HepG2 (cell line): ENCODE measurements at regions not wholly inside any gene's neighbourhood (a gene's known extent, or its start where the extent isn't known, plus 50 kb on each side); places are given as distances from the start of the nearest gene placed in this dataset.

Experiments
- HNRNPL ChIP-seq: fragments of 200-400 bp; formaldehyde crosslinking; IDR thresholded peaks from 2 replicates; pipeline ENCODE4 v1.6.1; 2017; ENCODE audit warnings: mild to moderate bottlenecking, low read depth, low read length
- HOXA5 ChIP-seq: sonication (generic); formaldehyde crosslinking; IDR thresholded peaks from 2 replicates; pipeline ENCODE4 v1.4.0; 2020; ENCODE audit warnings: missing genetic modification reagents
- KDM5A ChIP-seq: fragments of 200-600 bp; sonication (generic); IDR thresholded peaks from 2 replicates; pipeline ENCODE4 v1.7.0; 2018; ENCODE audit warnings: antibody characterized with exemption, mild to moderate bottlenecking, low read length, borderline replicate concordance
- KDM5B ChIP-seq: sonication (generic); formaldehyde crosslinking; IDR thresholded peaks from 2 replicates; pipeline ENCODE4 v1.4.0; 2020; ENCODE audit warnings: missing genetic modification reagents, mild to moderate bottlenecking, borderline replicate concordance
- NAIF1 ChIP-seq: sonication (generic); formaldehyde crosslinking; IDR thresholded peaks from 2 replicates; pipeline ENCODE4 v1.5.0; 2020; ENCODE audit warnings: mild to moderate bottlenecking, missing genetic modification reagents, borderline replicate concordance
- PITX1 ChIP-seq: sonication (generic); formaldehyde crosslinking; IDR thresholded peaks from 2 replicates; pipeline ENCODE4 v1.5.1; 2020; ENCODE audit warnings: mild to moderate bottlenecking, missing genetic modification reagents
- POLR2AphosphoS2 ChIP-seq: IDR thresholded peaks from 2 replicates; pipeline ENCODE4 v1.6.1; 2011; ENCODE audit warnings: low read depth, low read length, improper control_type of control experiment
- SMYD3 ChIP-seq: sonication (generic); formaldehyde crosslinking; IDR thresholded peaks from 2 replicates; pipeline ENCODE4 v1.8.1; 2023; ENCODE audit warnings: mild to moderate bottlenecking, missing genetic modification reagents
- SP2 ChIP-seq: sonication (generic); formaldehyde crosslinking; IDR thresholded peaks from 2 replicates; pipeline ENCODE4 v1.5.1; 2020; ENCODE audit warnings: mild to moderate bottlenecking, missing genetic modification reagents
- ZNF441 ChIP-seq: sonication (generic); formaldehyde crosslinking; IDR thresholded peaks from 2 replicates; pipeline ENCODE4 v1.7.0; 2021; ENCODE audit warnings: missing genetic modification reagents, borderline replicate concordance
- TF ChIP-seq, protein P1 (sequence below): sonication (generic); formaldehyde crosslinking; conservative IDR thresholded peaks from 2 replicates; pipeline ENCODE4 v1.4.0; 2020; ENCODE audit warnings: mild to moderate bottlenecking, missing genetic modification reagents, moderate library complexity
- TF ChIP-seq, protein P2 (sequence below): sonication (generic); formaldehyde crosslinking; IDR thresholded peaks from one replicate; pipeline ENCODE4 v1.5.1; 2020; ENCODE audit warnings: mild to moderate bottlenecking, missing genetic modification reagents; ENCODE audit errors: not compliant biosample characterization
- TF ChIP-seq, protein P3 (sequence below): sonication (generic); formaldehyde crosslinking; IDR thresholded peaks from 2 replicates; pipeline ENCODE4 v1.4.0; 2020; ENCODE audit warnings: missing genetic modification reagents, borderline replicate concordance

DNA sequence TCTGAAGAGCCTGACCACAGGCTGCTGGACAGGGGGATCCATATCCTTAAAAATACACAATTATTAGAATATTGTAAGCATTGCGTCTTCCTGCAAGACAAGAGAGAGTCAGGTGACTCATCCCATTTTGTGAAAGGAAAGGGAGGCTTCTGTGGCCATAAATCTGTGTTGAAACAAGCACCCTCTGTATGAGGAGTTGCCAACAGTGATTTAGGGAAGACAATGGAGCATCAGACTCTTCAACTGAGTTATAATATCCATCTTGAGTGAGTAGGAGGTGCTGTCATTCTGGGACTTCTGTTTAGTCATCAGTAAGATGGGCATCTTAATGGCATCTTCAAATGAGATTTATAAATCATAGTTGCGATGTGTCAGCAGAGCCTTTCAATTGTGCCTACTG, 554.5 kb downstream of the AACS start (continued):
- TF ChIP-seq, protein P1, sequence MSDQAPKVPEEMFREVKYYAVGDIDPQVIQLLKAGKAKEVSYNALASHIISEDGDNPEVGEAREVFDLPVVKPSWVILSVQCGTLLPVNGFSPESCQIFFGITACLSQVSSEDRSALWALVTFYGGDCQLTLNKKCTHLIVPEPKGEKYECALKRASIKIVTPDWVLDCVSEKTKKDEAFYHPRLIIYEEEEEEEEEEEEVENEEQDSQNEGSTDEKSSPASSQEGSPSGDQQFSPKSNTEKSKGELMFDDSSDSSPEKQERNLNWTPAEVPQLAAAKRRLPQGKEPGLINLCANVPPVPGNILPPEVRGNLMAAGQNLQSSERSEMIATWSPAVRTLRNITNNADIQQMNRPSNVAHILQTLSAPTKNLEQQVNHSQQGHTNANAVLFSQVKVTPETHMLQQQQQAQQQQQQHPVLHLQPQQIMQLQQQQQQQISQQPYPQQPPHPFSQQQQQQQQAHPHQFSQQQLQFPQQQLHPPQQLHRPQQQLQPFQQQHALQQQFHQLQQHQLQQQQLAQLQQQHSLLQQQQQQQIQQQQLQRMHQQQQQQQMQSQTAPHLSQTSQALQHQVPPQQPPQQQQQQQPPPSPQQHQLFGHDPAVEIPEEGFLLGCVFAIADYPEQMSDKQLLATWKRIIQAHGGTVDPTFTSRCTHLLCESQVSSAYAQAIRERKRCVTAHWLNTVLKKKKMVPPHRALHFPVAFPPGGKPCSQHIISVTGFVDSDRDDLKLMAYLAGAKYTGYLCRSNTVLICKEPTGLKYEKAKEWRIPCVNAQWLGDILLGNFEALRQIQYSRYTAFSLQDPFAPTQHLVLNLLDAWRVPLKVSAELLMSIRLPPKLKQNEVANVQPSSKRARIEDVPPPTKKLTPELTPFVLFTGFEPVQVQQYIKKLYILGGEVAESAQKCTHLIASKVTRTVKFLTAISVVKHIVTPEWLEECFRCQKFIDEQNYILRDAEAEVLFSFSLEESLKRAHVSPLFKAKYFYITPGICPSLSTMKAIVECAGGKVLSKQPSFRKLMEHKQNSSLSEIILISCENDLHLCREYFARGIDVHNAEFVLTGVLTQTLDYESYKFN: no peak
- TF ChIP-seq SP2 (CRISPR knock-in tag): no peak
- TF ChIP-seq KDM5B (CRISPR knock-in tag): no peak
- TF ChIP-seq HOXA5 (CRISPR knock-in tag): no peak
- TF ChIP-seq, protein P2, sequence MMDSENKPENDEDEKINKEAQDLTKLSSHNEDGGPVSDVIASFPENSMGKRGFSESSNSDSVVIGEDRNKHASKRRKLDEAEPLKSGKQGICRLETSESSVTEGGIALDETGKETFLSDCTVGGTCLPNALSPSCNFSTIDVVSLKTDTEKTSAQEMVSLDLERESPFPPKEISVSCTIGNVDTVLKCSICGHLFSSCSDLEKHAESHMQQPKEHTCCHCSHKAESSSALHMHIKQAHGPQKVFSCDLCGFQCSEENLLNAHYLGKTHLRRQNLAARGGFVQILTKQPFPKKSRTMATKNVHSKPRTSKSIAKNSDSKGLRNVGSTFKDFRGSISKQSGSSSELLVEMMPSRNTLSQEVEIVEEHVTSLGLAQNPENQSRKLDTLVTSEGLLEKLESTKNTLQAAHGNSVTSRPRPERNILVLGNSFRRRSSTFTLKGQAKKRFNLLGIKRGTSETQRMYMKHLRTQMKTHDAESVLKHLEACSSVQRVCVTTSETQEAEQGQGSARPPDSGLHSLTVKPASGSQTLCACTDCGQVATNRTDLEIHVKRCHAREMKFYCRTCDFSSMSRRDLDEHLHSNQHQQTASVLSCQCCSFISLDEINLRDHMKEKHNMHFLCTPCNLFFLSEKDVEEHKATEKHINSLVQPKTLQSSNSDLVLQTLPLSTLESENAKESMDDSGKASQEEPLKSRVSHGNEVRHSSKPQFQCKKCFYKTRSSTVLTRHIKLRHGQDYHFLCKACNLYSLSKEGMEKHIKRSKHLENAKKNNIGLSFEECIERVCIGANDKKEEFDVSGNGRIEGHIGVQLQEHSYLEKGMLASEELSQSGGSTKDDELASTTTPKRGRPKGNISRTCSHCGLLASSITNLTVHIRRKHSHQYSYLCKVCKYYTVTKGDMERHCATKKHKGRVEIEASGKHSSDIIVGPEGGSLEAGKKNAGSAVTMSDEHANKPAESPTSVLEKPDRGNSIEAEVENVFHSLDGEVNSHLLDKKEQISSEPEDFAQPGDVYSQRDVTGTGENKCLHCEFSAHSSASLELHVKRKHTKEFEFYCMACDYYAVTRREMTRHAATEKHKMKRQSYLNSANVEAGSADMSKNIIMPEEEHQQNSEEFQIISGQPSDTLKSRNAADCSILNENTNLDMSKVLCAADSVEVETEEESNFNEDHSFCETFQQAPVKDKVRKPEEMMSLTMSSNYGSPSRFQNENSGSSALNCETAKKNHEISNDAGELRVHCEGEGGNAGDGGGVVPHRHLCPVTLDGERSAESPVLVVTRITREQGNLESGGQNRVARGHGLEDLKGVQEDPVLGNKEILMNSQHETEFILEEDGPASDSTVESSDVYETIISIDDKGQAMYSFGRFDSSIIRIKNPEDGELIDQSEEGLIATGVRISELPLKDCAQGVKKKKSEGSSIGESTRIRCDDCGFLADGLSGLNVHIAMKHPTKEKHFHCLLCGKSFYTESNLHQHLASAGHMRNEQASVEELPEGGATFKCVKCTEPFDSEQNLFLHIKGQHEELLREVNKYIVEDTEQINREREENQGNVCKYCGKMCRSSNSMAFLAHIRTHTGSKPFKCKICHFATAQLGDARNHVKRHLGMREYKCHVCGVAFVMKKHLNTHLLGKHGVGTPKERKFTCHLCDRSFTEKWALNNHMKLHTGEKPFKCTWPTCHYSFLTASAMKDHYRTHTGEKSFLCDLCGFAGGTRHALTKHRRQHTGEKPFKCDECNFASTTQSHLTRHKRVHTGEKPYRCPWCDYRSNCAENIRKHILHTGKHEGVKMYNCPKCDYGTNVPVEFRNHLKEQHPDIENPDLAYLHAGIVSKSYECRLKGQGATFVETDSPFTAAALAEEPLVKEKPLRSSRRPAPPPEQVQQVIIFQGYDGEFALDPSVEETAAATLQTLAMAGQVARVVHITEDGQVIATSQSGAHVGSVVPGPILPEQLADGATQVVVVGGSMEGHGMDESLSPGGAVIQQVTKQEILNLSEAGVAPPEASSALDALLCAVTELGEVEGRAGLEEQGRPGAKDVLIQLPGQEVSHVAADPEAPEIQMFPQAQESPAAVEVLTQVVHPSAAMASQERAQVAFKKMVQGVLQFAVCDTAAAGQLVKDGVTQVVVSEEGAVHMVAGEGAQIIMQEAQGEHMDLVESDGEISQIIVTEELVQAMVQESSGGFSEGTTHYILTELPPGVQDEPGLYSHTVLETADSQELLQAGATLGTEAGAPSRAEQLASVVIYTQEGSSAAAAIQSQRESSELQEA (CRISPR knock-in tag): no peak
- TF ChIP-seq ZNF441 (CRISPR knock-in tag): no peak
- no peak for TF ChIP-seq KDM5A
- no peak for TF ChIP-seq SMYD3 (CRISPR knock-in tag)
- no peak for TF ChIP-seq HNRNPL
- no peak for TF ChIP-seq PITX1
- no peak for TF ChIP-seq NAIF1 (CRISPR knock-in tag)
- TF ChIP-seq, protein P3, sequence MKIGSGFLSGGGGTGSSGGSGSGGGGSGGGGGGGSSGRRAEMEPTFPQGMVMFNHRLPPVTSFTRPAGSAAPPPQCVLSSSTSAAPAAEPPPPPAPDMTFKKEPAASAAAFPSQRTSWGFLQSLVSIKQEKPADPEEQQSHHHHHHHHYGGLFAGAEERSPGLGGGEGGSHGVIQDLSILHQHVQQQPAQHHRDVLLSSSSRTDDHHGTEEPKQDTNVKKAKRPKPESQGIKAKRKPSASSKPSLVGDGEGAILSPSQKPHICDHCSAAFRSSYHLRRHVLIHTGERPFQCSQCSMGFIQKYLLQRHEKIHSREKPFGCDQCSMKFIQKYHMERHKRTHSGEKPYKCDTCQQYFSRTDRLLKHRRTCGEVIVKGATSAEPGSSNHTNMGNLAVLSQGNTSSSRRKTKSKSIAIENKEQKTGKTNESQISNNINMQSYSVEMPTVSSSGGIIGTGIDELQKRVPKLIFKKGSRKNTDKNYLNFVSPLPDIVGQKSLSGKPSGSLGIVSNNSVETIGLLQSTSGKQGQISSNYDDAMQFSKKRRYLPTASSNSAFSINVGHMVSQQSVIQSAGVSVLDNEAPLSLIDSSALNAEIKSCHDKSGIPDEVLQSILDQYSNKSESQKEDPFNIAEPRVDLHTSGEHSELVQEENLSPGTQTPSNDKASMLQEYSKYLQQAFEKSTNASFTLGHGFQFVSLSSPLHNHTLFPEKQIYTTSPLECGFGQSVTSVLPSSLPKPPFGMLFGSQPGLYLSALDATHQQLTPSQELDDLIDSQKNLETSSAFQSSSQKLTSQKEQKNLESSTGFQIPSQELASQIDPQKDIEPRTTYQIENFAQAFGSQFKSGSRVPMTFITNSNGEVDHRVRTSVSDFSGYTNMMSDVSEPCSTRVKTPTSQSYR: no peak
- no peak for TF ChIP-seq POLR2AphosphoS2
